ENCODE measurements at regions not wholly inside any gene's neighbourhood (a gene's known extent, or its start where the extent isn't known, plus 50 kb on each side); places are given as distances from the start of the nearest gene placed in this dataset.
A peak's percentile ranks its signal among the peaks of the same experiment; 100 is the strongest.

- no peak for TF ChIP-seq ZNF532 (CRISPR knock-in tag; IDR thresholded peaks at IDR 0.05; ENCODE audit: borderline replicate concordance)
Observed at GRCh38 chr19:28218728-28219127, 994.2 kb downstream of the UQCRFS1 start (continued).

GRCh38 chr19:28217022-28217421 lies 995.9 kb downstream of the UQCRFS1 start:
- Mint-ChIP-seq H3K36me3 (no peaks in the 10 kb centered on the region), H3K27ac (no peak overlapping the region), H3K4me3 (no peak overlapping the region), H3K27me3 (ENCODE audit: low read depth) (no peaks in the 10 kb centered on the region; the same call in 1 of the 2 replicates), H3K9me3 (peaks cover 4% of the 10 kb centered on the region), H3K4me1 (peaks cover 25% of the 10 kb centered on the region)
- DNase-seq (ENCODE audit: low spot score) (peak; percentile 50), ATAC-seq (peak; percentile 92)
- TF ChIP-seq ZBTB21 (CRISPR knock-in tag; IDR thresholded peaks at IDR 0.05; ENCODE audit: borderline replicate concordance) (no peak), CTCF (IDR thresholded peaks at IDR 0.05) (peak; percentile 22; the same call in 1 of the 2 replicates), ERG (CRISPR knock-in tag; IDR thresholded peaks at IDR 0.05) (no peak)
- ChIA-PET POLR2A (no interaction called here), CTCF (interaction anchor here (0.5 to 4.2 kb wide), 53 partner anchors 9 to 493 kb away, joined by 3 to 80 read pairs (median 4); no protein-coding TSS in a partner anchor)

GRCh38 chr19:28213470-28214082 lies 999.4 kb downstream of the UQCRFS1 start:
- H3K27ac Mint-ChIP-seq: no peak overlapping the region
- DNase-seq (ENCODE audit: low spot score) (no peak), ATAC-seq (no peak)
- peaks cover 4% of the 10 kb centered on the region for H3K9me3 Mint-ChIP-seq
- H3K4me1 Mint-ChIP-seq: peaks cover 25% of the 10 kb centered on the region
- POLR2A ChIA-PET: no interaction called here
- CTCF ChIA-PET: no interaction called here
- H3K4me3 Mint-ChIP-seq: no peak overlapping the region
- no peaks in the 10 kb centered on the region for H3K36me3 Mint-ChIP-seq
- no peaks in the 10 kb centered on the region; the same call in 1 of the 2 replicates for H3K27me3 Mint-ChIP-seq (ENCODE audit: low read depth)
- TF ChIP-seq ZSCAN18 (CRISPR knock-in tag; IDR thresholded peaks at IDR 0.05) (no peak), USF1 (CRISPR knock-in tag; IDR thresholded peaks at IDR 0.05) (peak; percentile 70), NFATC4 (CRISPR knock-in tag; IDR thresholded peaks at IDR 0.05) (no peak), CTCF (IDR thresholded peaks at IDR 0.05) (no peak), NFYB (CRISPR knock-in tag; conservative IDR thresholded peaks at IDR 0.05; ENCODE audit: low read depth) (peak; percentile 53; the same call in 1 of the 2 replicates), ZNF532 (CRISPR knock-in tag; IDR thresholded peaks at IDR 0.05; ENCODE audit: borderline replicate concordance) (no peak), USF2 (CRISPR knock-in tag; IDR thresholded peaks at IDR 0.05) (peak; percentile 78)

All from WTC11 (cell line).